GM21447 (cell line): ENCODE measurements at regions not wholly inside any gene's neighbourhood (a gene's known extent, or its start where the extent isn't known, plus 50 kb on each side); places are given as distances from the start of the nearest gene placed in this dataset.

ENCODE experiments used
- ATAC-seq: cut with Tn5 transposase; IDR thresholded peaks from one replicate; pipeline ENCODE4 v1.9.1; 2021; ENCODE audit not compliant: unreplicated experiment

- no peak for ATAC-seq
Observed at GRCh38 chr4:111770514-111770913, 374.7 kb upstream of the FAM241A start.

GRCh38 chr4:111773858-111774257 is 371.4 kb upstream of the FAM241A start:
- ATAC-seq, result no peak

- ATAC-seq, result no peak
Observed at GRCh38 chr4:111775556-111776297, 369.5 kb upstream of the FAM241A start.

GRCh38 chr4:111776561-111776960 is 368.7 kb upstream of the FAM241A start:
- no peak for ATAC-seq

GRCh38 chr4:111778543-111778942 is 366.7 kb upstream of the FAM241A start:
- ATAC-seq, result no peak

GRCh38 chr4:111780965-111781364 is 364.3 kb upstream of the FAM241A start:
- no peak for ATAC-seq

- no peak for ATAC-seq
Observed at GRCh38 chr4:111781611-111782010, 363.6 kb upstream of the FAM241A start.

GRCh38 chr4:111788099-111788498 is 357.2 kb upstream of the FAM241A start:
- ATAC-seq, result no peak

GRCh38 chr4:111789901-111790640 is 355.2 kb upstream of the FAM241A start:
- no peak for ATAC-seq

GRCh38 chr4:111792632-111793031 is 352.6 kb upstream of the FAM241A start:
- no peak for ATAC-seq

- ATAC-seq, result no peak
Observed at GRCh38 chr4:111793433-111794091, 351.7 kb upstream of the FAM241A start.

- no peak for ATAC-seq
Observed at GRCh38 chr4:111797455-111798163, 347.6 kb upstream of the FAM241A start.

- ATAC-seq, result no peak
Observed at GRCh38 chr4:111798840-111799239, 346.4 kb upstream of the FAM241A start.

GRCh38 chr4:111800551-111800950 is 344.7 kb upstream of the FAM241A start:
- ATAC-seq, result no peak

- ATAC-seq, result no peak
Observed at GRCh38 chr4:111802191-111802590, 343.1 kb upstream of the FAM241A start.

GRCh38 chr4:111806331-111806730 is 338.9 kb upstream of the FAM241A start:
- no peak for ATAC-seq

- ATAC-seq, result no peak
Observed at GRCh38 chr4:111807576-111807975, 337.7 kb upstream of the FAM241A start.

GRCh38 chr4:111808174-111808573 is 337.1 kb upstream of the FAM241A start:
- ATAC-seq, result no peak

- ATAC-seq, result no peak
Observed at GRCh38 chr4:111811661-111812060, 333.6 kb upstream of the FAM241A start.

GRCh38 chr4:111812114-111812513 is 333.1 kb upstream of the FAM241A start:
- ATAC-seq, result no peak

GRCh38 chr4:111812760-111813159 is 332.5 kb upstream of the FAM241A start:
- no peak for ATAC-seq
